ENCODE measurements at regions not wholly inside any gene's neighbourhood (a gene's known extent, or its start where the extent isn't known, plus 50 kb on each side); places are given as distances from the start of the nearest gene placed in this dataset.

DNA sequence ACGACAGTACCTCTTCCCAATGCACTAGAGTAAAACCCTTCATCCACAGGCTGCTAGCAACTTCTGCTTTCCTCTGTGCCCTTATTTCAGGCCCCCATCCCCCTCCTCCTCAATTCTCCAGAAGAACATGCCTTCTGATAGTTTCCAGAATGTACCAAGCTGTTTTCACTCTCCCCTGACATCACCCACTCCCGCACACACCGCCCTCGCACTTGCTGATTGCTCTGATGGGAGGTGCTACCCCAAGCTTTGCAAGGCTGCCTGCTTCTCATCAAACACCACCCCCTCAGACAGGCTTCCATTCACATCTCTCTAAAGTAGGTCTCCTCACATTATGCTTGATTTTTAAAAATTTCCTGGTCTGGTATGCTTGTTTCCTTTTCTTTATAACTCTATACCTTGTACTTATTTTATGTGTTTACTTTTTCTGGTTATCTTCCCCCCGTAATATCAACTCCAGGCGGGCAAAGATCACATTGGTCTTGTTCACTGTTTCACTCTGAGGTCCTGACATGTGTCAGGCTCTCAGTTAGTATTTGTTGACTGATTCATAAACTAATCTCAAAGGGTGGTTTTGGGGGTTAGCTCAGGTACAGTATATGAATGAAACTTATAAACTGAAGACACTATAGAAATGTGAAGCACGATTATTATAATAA is 91.0 kb upstream of the C9orf72 start:
- Histone ChIP-seq H3K27ac (ENCODE audit: low read length) (no peak overlapping the region), H3K4me3 (ENCODE audit: low read length) (no peak overlapping the region), H3K4me1 (ENCODE audit: low read length) (no peaks in the 10 kb centered on the region), H3K9me2 (replicated peaks; ENCODE audit: insufficient read depth, low read length) (no peaks in the 10 kb centered on the region), H3F3A (ENCODE audit: insufficient read depth, low read length) (no peaks in the 10 kb centered on the region), H2AFZ (ENCODE audit: low read length) (no peak overlapping the region), H3K9ac (ENCODE audit: low read length) (no peak overlapping the region), H3K36me3 (replicated peaks; ENCODE audit: insufficient read depth, low read length) (no peaks in the 10 kb centered on the region), H3K4me2 (ENCODE audit: low read depth, low read length) (no peak overlapping the region), H3K79me2 (ENCODE audit: low read length) (no peaks in the 10 kb centered on the region), H3K9me3 (replicated peaks; ENCODE audit: insufficient read depth, low read length) (no peaks in the 10 kb centered on the region), H3K27me3 (replicated peaks; ENCODE audit: insufficient read depth, low read length) (no peaks in the 10 kb centered on the region), H4K20me1 (ENCODE audit: insufficient read depth, low read length) (no peaks in the 10 kb centered on the region)
- TF ChIP-seq EZH2 (optimal IDR thresholded peaks at IDR 0.05; ENCODE audit: low read depth, low read length) (no peak), EZH2phosphoT487 (IDR thresholded peaks at IDR 0.05; ENCODE audit: low read length) (no peak)
- TF ChIP-seq, protein P1, sequence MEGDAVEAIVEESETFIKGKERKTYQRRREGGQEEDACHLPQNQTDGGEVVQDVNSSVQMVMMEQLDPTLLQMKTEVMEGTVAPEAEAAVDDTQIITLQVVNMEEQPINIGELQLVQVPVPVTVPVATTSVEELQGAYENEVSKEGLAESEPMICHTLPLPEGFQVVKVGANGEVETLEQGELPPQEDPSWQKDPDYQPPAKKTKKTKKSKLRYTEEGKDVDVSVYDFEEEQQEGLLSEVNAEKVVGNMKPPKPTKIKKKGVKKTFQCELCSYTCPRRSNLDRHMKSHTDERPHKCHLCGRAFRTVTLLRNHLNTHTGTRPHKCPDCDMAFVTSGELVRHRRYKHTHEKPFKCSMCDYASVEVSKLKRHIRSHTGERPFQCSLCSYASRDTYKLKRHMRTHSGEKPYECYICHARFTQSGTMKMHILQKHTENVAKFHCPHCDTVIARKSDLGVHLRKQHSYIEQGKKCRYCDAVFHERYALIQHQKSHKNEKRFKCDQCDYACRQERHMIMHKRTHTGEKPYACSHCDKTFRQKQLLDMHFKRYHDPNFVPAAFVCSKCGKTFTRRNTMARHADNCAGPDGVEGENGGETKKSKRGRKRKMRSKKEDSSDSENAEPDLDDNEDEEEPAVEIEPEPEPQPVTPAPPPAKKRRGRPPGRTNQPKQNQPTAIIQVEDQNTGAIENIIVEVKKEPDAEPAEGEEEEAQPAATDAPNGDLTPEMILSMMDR (IDR thresholded peaks at IDR 0.05; ENCODE audit: low read length): no peak
- no peak for DNase-seq

DNA sequence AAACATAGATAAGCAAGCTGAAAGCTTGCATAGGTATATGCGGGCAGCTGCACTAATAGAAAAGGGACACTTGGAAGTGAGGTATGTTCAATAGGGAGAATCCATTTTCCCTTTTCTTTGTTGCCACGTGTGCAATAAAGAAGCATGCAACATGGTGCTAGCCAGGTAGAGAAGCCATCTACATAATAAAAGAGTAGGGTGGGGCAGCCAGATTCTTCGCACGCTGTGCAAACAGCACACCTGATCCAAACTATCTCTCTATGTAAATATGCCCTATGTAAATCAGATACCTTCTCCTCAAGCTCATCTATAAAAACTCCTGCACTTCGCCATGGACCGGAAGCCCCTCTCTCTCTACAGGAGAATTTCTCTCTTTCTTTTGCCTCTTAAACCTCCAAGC is 91.9 kb upstream of the C9orf72 start:
- no peaks in the 10 kb centered on the region for H3K9me3 ChIP-seq (replicated peaks; ENCODE audit: insufficient read depth, low read length)
- no peaks in the 10 kb centered on the region for H3K4me1 ChIP-seq (ENCODE audit: low read length)
- no peaks in the 10 kb centered on the region for H4K20me1 ChIP-seq (ENCODE audit: insufficient read depth, low read length)
- H3K27me3 ChIP-seq (replicated peaks; ENCODE audit: insufficient read depth, low read length): no peaks in the 10 kb centered on the region
- TF ChIP-seq EZH2phosphoT487 (IDR thresholded peaks at IDR 0.05; ENCODE audit: low read length): no peak
- TF ChIP-seq, protein P1 (IDR thresholded peaks at IDR 0.05; ENCODE audit: low read length): no peak
- no peak for TF ChIP-seq EZH2 (optimal IDR thresholded peaks at IDR 0.05; ENCODE audit: low read depth, low read length)
- DNase-seq: no peak
- no peak overlapping the region for H3K4me2 ChIP-seq (ENCODE audit: low read depth, low read length)
- H2AFZ ChIP-seq (ENCODE audit: low read length): no peak overlapping the region
- H3K4me3 ChIP-seq (ENCODE audit: low read length): no peak overlapping the region
- no peaks in the 10 kb centered on the region for H3K79me2 ChIP-seq (ENCODE audit: low read length)
- H3K9me2 ChIP-seq (replicated peaks; ENCODE audit: insufficient read depth, low read length): no peaks in the 10 kb centered on the region
- no peak overlapping the region for H3K9ac ChIP-seq (ENCODE audit: low read length)
- no peaks in the 10 kb centered on the region for H3K36me3 ChIP-seq (replicated peaks; ENCODE audit: insufficient read depth, low read length)
- no peak overlapping the region for H3K27ac ChIP-seq (ENCODE audit: low read length)
- H3F3A ChIP-seq (ENCODE audit: insufficient read depth, low read length): no peaks in the 10 kb centered on the region

DNA sequence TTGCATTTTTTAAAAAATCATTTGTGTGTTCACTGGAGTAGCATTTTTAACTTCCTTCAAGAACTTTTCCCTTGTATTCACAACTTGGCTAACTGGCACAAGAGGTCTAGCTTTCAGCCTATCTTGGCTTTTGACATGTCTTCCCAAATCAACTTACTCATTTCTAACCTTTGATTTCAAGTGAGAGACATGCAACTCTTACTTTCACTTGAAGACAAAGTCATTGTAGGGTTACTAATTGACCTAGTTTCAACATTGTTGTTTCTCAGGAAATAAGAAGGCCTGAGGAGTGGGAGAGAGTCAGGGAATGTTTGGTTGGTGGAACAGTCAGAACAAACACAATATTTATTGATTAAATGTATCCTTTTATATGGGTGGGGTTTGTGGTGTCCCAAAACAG is 95.0 kb upstream of the C9orf72 start:
- Histone ChIP-seq H3K9me2 (replicated peaks; ENCODE audit: insufficient read depth, low read length) (no peaks in the 10 kb centered on the region), H3K36me3 (replicated peaks; ENCODE audit: insufficient read depth, low read length) (no peaks in the 10 kb centered on the region), H3F3A (ENCODE audit: insufficient read depth, low read length) (no peaks in the 10 kb centered on the region), H3K27me3 (replicated peaks; ENCODE audit: insufficient read depth, low read length) (no peaks in the 10 kb centered on the region), H3K4me1 (ENCODE audit: low read length) (no peaks in the 10 kb centered on the region), H3K4me3 (ENCODE audit: low read length) (no peak overlapping the region), H3K27ac (ENCODE audit: low read length) (no peak overlapping the region), H2AFZ (ENCODE audit: low read length) (no peak overlapping the region), H3K9ac (ENCODE audit: low read length) (no peak overlapping the region), H4K20me1 (ENCODE audit: insufficient read depth, low read length) (no peaks in the 10 kb centered on the region), H3K79me2 (ENCODE audit: low read length) (no peaks in the 10 kb centered on the region), H3K9me3 (replicated peaks; ENCODE audit: insufficient read depth, low read length) (no peaks in the 10 kb centered on the region), H3K4me2 (ENCODE audit: low read depth, low read length) (no peak overlapping the region)
- TF ChIP-seq EZH2 (optimal IDR thresholded peaks at IDR 0.05; ENCODE audit: low read depth, low read length): no peak
- TF ChIP-seq, protein P1 (IDR thresholded peaks at IDR 0.05; ENCODE audit: low read length): no peak
- no peak for TF ChIP-seq EZH2phosphoT487 (IDR thresholded peaks at IDR 0.05; ENCODE audit: low read length)
- DNase-seq: no peak
